ENCODE measurements at regions not wholly inside any gene's neighbourhood (a gene's known extent, or its start where the extent isn't known, plus 50 kb on each side); places are given as distances from the start of the nearest gene placed in this dataset.
A peak's percentile ranks its signal among the peaks of the same experiment; 100 is the strongest.

- H3K36me3 Mint-ChIP-seq (ENCODE audit: unreplicated experiment) = no peaks in the 10 kb centered on the region
- no peak overlapping the region for H3K4me3 Mint-ChIP-seq (ENCODE audit: unreplicated experiment)
- peaks cover 20% of the 10 kb centered on the region for H3K4me1 Mint-ChIP-seq (ENCODE audit: low read depth, unreplicated experiment)
- TF ChIP-seq, protein P1, sequence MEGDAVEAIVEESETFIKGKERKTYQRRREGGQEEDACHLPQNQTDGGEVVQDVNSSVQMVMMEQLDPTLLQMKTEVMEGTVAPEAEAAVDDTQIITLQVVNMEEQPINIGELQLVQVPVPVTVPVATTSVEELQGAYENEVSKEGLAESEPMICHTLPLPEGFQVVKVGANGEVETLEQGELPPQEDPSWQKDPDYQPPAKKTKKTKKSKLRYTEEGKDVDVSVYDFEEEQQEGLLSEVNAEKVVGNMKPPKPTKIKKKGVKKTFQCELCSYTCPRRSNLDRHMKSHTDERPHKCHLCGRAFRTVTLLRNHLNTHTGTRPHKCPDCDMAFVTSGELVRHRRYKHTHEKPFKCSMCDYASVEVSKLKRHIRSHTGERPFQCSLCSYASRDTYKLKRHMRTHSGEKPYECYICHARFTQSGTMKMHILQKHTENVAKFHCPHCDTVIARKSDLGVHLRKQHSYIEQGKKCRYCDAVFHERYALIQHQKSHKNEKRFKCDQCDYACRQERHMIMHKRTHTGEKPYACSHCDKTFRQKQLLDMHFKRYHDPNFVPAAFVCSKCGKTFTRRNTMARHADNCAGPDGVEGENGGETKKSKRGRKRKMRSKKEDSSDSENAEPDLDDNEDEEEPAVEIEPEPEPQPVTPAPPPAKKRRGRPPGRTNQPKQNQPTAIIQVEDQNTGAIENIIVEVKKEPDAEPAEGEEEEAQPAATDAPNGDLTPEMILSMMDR (IDR thresholded peaks at IDR 0.05; ENCODE audit: partially characterized antibody, unreplicated experiment) = no peak
- peaks cover 9% of the 10 kb centered on the region for H3K27me3 Mint-ChIP-seq (ENCODE audit: unreplicated experiment)
- H3K27ac Mint-ChIP-seq (ENCODE audit: unreplicated experiment) = no peak overlapping the region
- peaks cover 10% of the 10 kb centered on the region for H3K9me3 Mint-ChIP-seq (ENCODE audit: unreplicated experiment)
- DNase-seq = no peak
Measured at GRCh38 chr1:234855851-234856250, 245.9 kb upstream of the IRF2BP2 start.

DNA sequence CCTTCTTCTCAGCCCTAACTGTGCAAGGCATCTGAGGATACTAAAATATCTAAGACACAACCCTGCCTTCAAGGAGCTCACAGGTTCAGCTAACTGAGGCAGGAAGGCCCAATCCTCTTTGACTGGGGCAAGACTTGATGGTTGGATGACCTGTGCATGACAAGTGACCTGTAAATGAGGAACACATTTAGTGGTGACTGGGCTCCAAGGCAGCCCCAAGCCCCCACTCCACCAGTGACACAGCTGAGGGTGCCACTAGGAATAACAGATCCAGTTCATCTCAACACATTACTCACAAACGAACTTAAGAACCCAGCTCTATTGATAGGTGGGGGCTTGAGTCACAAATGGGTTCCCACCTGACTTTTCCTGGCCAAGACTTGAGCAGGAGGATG, 244.7 kb upstream of the IRF2BP2 start:
- Mint-ChIP-seq H3K36me3 (ENCODE audit: unreplicated experiment) (no peaks in the 10 kb centered on the region), H3K9me3 (ENCODE audit: unreplicated experiment) (peaks cover 10% of the 10 kb centered on the region), H3K4me3 (ENCODE audit: unreplicated experiment) (no peak overlapping the region), H3K27ac (ENCODE audit: unreplicated experiment) (no peak overlapping the region), H3K27me3 (ENCODE audit: unreplicated experiment) (peaks cover 9% of the 10 kb centered on the region), H3K4me1 (ENCODE audit: low read depth, unreplicated experiment) (peaks cover 20% of the 10 kb centered on the region)
- DNase-seq = no peak
- TF ChIP-seq, protein P1 (IDR thresholded peaks at IDR 0.05; ENCODE audit: partially characterized antibody, unreplicated experiment) = no peak

DNA sequence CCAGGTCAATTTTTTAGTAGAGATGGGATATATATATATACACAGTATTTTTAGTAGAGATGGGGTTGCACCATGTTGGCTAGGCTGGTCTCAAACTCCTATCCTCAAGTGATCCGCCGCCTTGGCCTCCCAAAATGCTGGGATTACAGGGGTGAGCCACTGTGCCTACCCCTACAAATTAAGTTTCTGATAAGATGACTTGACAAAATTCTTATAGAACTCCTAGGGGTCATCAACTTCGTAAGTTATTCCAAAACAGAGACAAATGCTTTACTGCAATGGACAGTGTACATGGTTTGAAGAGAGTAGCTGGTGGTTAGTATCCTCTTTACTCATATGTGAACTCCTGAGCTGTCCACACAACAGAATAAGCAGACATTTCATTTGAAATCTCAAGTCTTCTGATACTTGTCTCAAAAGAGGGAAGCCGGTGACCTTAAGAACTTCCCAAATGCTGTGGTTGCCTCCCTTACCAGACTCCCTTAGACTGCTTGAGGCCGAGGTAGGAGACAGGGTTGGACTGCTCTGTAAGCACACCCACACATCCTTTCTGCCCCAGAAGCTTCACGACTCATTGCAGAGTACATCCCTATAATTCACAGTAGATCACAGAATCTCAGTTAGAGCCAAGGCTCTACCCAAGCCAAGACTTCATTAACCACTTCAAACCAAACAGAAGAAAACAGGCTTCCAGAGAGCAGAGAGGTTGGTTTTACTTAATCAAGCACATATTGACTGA, 244.1 kb upstream of the IRF2BP2 start:
- Mint-ChIP-seq H3K27ac (ENCODE audit: unreplicated experiment) (no peak overlapping the region), H3K4me3 (ENCODE audit: unreplicated experiment) (no peak overlapping the region), H3K9me3 (ENCODE audit: unreplicated experiment) (peaks cover 10% of the 10 kb centered on the region), H3K27me3 (ENCODE audit: unreplicated experiment) (peaks cover 9% of the 10 kb centered on the region), H3K36me3 (ENCODE audit: unreplicated experiment) (no peaks in the 10 kb centered on the region), H3K4me1 (ENCODE audit: low read depth, unreplicated experiment) (peaks cover 20% of the 10 kb centered on the region)
- TF ChIP-seq, protein P1 (IDR thresholded peaks at IDR 0.05; ENCODE audit: partially characterized antibody, unreplicated experiment) = no peak
- no peak for DNase-seq

DNA sequence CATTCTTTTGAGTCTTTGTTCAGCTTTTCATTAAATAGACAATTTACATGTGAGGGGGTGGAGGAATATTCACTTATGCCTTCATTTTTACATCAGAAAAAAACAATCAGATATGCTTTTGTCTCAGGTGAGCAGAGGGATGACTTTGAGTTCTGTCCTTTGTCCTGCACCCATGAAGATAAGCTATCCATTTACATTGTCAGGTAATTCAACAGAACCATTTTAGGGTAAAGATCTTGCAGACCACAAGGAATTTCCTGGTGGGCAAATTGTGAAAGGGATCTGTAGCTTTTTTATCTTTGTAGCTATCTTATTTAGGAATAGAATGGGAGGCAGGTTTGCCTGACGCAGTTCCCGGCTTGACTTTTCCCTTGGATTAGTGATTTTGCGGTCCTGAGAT, 242.7 kb upstream of the IRF2BP2 start:
- TF ChIP-seq, protein P1 (IDR thresholded peaks at IDR 0.05; ENCODE audit: partially characterized antibody, unreplicated experiment) = no peak
- Mint-ChIP-seq H3K27me3 (ENCODE audit: unreplicated experiment) (peaks cover 9% of the 10 kb centered on the region), H3K27ac (ENCODE audit: unreplicated experiment) (peak overlapping the region; percentile 98)

More for the DNA sequence above, 242.7 kb upstream of the IRF2BP2 start:
- Mint-ChIP-seq H3K4me1 (ENCODE audit: low read depth, unreplicated experiment) (peaks cover 20% of the 10 kb centered on the region), H3K36me3 (ENCODE audit: unreplicated experiment) (no peaks in the 10 kb centered on the region), H3K9me3 (ENCODE audit: unreplicated experiment) (peaks cover 12% of the 10 kb centered on the region), H3K4me3 (ENCODE audit: unreplicated experiment) (no peak overlapping the region)
- no peak for DNase-seq
